Peyer's patch (tissue), 4 donors: ENCODE measurements at regions not wholly inside any gene's neighbourhood (a gene's known extent, or its start where the extent isn't known, plus 50 kb on each side); places are given as distances from the start of the nearest gene placed in this dataset.

Source experiments
- DNase-seq, 3 donors: peaks; one replicate each; pipeline ENCODE4 v3.0.0-alpha.2; 2017 to 2019
- H3K27ac ChIP-seq, 4 donors: fragments of 200-600 bp; sonication (generic); one replicate each; pipeline ENCODE4 v1.5.1; 2016 to 2019
- H3K27me3 ChIP-seq, 2 donors: fragments of 200-600 bp; sonication (generic); one replicate each; pipeline ENCODE4 v1.5.1; 2019
- H3K36me3 ChIP-seq, 3 donors: fragments of 200-600 bp; sonication (generic); one replicate each; pipeline ENCODE4 v1.5.1; 2016 to 2019
- H3K4me1 ChIP-seq, 4 donors: fragments of 200-600 bp; sonication (generic); one replicate each; pipeline ENCODE4 v1.5.1; 2016 to 2019
- H3K4me3 ChIP-seq, 4 donors: fragments of 200-600 bp; sonication (generic); 1 replicate in 3 of 4; 2 replicates in 1 of 4; pipeline ENCODE4 v1.5.1; 2016 to 2019; ENCODE audit warnings: mild to moderate bottlenecking in 1 of 4
- H3K9me3 ChIP-seq, 4 donors: fragments of 200-600 bp; sonication (generic); one replicate each; pipeline ENCODE4 v1.5.1; 2016 to 2019; ENCODE audit warnings: mild to moderate bottlenecking in 1 of 4
- CTCF ChIP-seq, 6 experiments: fragments of 450-650 bp in 4 of 6; fragments of 200-600 bp in 2 of 6; sonication (generic) in 1 of 6; IDR thresholded peaks; one replicate each; pipeline ENCODE4 v1.5.1; 2017 to 2019; ENCODE audit warnings: antibody characterized with exemption in 6 of 6, mild to moderate bottlenecking in 3 of 6, moderate library complexity in 1 of 6
- POLR2A ChIP-seq, 2 donors: fragments of 450-650 bp; IDR thresholded peaks; one replicate each; pipeline ENCODE4 v1.5.1; 2017; ENCODE audit warnings: antibody characterized with exemption in 2 of 2, mild to moderate bottlenecking in 2 of 2, moderate library complexity in 2 of 2

DNA sequence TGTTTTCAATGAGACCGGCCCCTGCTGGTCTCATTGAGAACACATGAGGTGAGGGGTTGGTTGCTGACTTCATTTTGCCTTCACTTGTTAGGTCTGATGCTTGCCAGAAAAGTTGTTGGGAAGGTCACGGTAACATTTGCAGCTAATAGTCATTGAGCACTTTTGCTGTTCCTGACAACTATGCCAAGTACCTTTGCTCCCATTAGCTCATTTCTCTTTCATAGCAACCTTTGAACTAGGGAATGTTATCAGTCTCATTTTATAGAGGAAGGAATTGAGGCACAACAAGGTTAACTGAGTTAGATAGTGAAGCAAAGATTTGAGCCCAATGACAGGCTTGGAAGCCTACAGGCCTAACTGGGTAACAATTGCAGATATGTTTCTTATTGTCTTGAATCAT, 195.4 kb upstream of the LARGE1 start:
- Histone ChIP-seq H3K4me1 (peaks cover 0 to 6% (median 0%) of the 10 kb centered on the region in 4 donors), H3K4me3 (no peak overlapping the region), H3K9me3 (no peaks in the 10 kb centered on the region), H3K27ac (peak overlapping the region in 3 of 4 donors; percentile 56 to 91 (median 77)), H3K36me3 (no peaks in the 10 kb centered on the region), H3K27me3 (no peaks in the 10 kb centered on the region)
- no peak for DNase-seq
- peak in 3 of 6 experiments; percentile 34 to 42 (median 40) for TF ChIP-seq CTCF (IDR thresholded peaks at IDR 0.05)
- no peak for TF ChIP-seq POLR2A (IDR thresholded peaks at IDR 0.05)

DNA sequence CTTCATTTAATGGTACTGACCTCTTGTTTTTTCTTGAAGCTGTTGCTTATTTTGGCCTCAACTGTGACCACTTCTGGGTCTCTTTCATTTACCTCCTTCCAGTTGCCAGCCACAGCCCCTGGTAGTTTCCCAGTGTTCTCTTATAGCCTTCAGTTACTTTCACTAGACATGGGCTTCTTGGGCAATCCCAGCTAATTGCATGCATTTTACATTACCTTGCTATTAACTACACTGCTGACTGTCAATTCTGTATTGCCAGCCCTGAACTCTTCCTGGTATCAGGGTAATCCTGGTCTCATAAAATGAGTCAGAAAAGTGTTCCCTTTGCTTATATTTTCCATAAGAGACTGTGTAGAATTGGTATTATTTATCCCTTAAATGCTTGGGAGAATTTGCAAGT, 195.8 kb upstream of the LARGE1 start:
- Histone ChIP-seq H3K27me3 (no peaks in the 10 kb centered on the region), H3K4me3 (no peak overlapping the region), H3K4me1 (peaks cover 0 to 6% (median 0%) of the 10 kb centered on the region in 4 donors), H3K36me3 (no peaks in the 10 kb centered on the region), H3K27ac (peak overlapping the region in 3 of 4 donors; percentile 56 to 91 (median 77)), H3K9me3 (no peaks in the 10 kb centered on the region)
- peak in 1 of 3 donors; percentile 57 for DNase-seq
- TF ChIP-seq CTCF (IDR thresholded peaks at IDR 0.05) (no peak), POLR2A (IDR thresholded peaks at IDR 0.05) (no peak)

DNA sequence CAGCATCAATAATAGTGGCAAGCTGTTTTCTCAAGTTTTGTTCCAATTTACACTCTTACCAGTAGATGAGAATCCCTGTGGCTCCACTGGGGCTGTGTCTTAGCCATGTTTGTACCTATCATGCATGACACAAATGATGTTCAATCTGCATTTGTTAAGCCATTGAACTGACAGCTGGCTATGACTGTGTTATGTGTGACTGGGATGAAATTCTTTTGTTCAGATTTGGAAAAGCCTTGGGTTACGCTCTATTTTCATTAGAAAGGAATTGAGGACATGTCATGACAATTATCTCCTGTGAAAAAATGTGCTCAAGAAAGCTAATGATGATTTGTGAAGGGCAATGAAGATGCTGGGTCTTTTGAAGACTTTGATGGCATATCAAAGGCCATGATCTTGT, 201.8 kb upstream of the LARGE1 start:
- TF ChIP-seq POLR2A (IDR thresholded peaks at IDR 0.05) (no peak), CTCF (IDR thresholded peaks at IDR 0.05) (no peak)

DNA sequence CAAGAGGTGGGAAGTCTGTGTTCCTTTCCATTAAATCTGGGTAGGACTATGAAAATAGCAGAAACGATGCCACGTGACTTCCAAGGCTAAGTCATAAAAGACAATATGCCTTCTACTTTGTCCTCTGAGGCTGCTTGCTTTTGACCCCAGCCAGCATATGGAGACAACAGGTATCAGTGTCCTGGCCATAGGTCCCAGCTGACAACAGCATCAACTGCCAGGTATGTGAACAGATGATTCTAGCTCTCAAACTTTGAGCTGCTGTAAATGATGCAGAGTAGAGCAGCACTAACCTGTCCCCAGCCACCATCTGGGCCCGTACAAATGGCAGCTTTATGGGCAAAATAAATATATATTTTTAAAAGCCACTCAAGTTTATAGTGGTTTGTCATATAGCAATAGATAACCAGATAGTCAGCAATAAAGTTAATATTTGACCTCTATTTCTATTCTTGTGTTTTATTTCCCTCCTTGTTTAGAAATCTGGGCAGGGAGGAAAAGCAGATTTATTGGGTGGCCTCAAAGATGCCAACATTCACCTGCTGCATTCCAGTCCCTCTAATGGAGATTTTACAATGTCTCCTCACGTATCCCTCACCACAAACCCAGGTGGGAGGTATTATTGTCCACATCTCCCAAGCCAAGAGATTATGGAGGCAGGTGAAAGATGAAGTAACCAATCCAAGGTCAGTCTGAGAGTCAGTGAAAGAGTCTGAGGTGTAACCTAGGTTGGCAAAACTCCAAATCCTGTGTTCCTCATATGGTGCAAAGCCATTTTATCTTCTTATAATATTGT, 209.6 kb upstream of the LARGE1 start:
- H3K4me1 ChIP-seq = no peaks in the 10 kb centered on the region
- H3K27me3 ChIP-seq = no peaks in the 10 kb centered on the region
- peak in 2 of 3 donors; percentile 56 to 73 for DNase-seq
- peak overlapping the region in 3 of 4 donors; percentile 40 to 85 (median 74) for H3K27ac ChIP-seq
- H3K36me3 ChIP-seq = no peaks in the 10 kb centered on the region
- TF ChIP-seq POLR2A (IDR thresholded peaks at IDR 0.05) (no peak), CTCF (IDR thresholded peaks at IDR 0.05) (no peak)
- no peaks in the 10 kb centered on the region for H3K9me3 ChIP-seq
- H3K4me3 ChIP-seq = no peak overlapping the region

More for the DNA sequence above, 201.8 kb upstream of the LARGE1 start:
- no peaks in the 10 kb centered on the region for H3K9me3 ChIP-seq
- H3K27ac ChIP-seq = no peak overlapping the region
- no peaks in the 10 kb centered on the region for H3K36me3 ChIP-seq
- H3K27me3 ChIP-seq = no peaks in the 10 kb centered on the region
- H3K4me3 ChIP-seq = no peak overlapping the region
- H3K4me1 ChIP-seq = no peaks in the 10 kb centered on the region
- DNase-seq = no peak

DNA sequence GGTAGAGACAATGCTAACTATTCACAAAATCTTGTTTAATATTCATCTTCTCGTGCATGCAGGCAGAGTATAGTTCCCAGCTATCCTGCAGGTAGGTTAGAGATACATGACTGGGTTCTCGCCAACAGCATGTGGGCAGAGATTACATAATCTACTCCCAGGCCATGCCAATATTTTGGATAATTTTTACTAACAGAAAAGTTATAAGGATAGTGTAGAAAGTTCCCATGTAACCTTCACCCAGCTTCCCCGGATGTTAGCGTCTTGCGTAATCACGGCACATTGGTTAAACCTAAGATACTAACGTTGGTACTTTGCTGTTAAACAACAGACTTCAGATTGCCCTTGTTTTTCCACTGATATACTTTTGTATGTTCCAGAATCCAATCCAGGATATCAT, 215.5 kb upstream of the LARGE1 start:
- Histone ChIP-seq H3K36me3 (no peaks in the 10 kb centered on the region), H3K4me1 (no peaks in the 10 kb centered on the region), H3K27me3 (no peaks in the 10 kb centered on the region), H3K4me3 (no peak overlapping the region), H3K9me3 (no peaks in the 10 kb centered on the region), H3K27ac (no peak overlapping the region)
- no peak for TF ChIP-seq POLR2A (IDR thresholded peaks at IDR 0.05)
- TF ChIP-seq CTCF (IDR thresholded peaks at IDR 0.05) = no peak
- DNase-seq = no peak
